HG03565 (cell line): ENCODE measurements at regions not wholly inside any gene's neighbourhood (a gene's known extent, or its start where the extent isn't known, plus 50 kb on each side); places are given as distances from the start of the nearest gene placed in this dataset.
"Not testable (repeated sequence)": the region's sequence is repeated elsewhere in the genome, so short reads cannot be mapped to it uniquely, and the experiment has no call there.

Experiments used
- ATAC-seq: cut with Tn5 transposase; IDR thresholded peaks from one replicate; pipeline ENCODE4 v1.9.1; 2021; ENCODE audit warnings: mild to moderate bottlenecking, moderate library complexity; ENCODE audit not compliant: unreplicated experiment

- ATAC-seq: not testable (repeated sequence)
These were observed 155.6 kb upstream of the ZNF469 start for GRCh38 chr16:88227026-88227721.

GRCh38 chr16:88227722-88228482, 154.9 kb upstream of the ZNF469 start:
- not testable (repeated sequence) for ATAC-seq

- ATAC-seq: not testable (repeated sequence)
These were observed 154.0 kb upstream of the ZNF469 start for GRCh38 chr16:88228751-88229150.

- ATAC-seq: not testable (repeated sequence)
These were observed 153.0 kb upstream of the ZNF469 start for GRCh38 chr16:88229710-88230109.

GRCh38 chr16:88230276-88230966, 152.3 kb upstream of the ZNF469 start:
- not testable (repeated sequence) for ATAC-seq

- ATAC-seq: not testable (repeated sequence)
These were observed 151.7 kb upstream of the ZNF469 start for GRCh38 chr16:88230967-88231615.

GRCh38 chr16:88231839-88232238, 150.9 kb upstream of the ZNF469 start:
- ATAC-seq: not testable (repeated sequence)

GRCh38 chr16:88232401-88233258, 150.1 kb upstream of the ZNF469 start:
- ATAC-seq: not testable (repeated sequence)

GRCh38 chr16:88233621-88234420, 148.9 kb upstream of the ZNF469 start:
- ATAC-seq: not testable (repeated sequence)

GRCh38 chr16:88234421-88235271, 148.1 kb upstream of the ZNF469 start:
- ATAC-seq: not testable (repeated sequence)

GRCh38 chr16:88235691-88236090, 147.1 kb upstream of the ZNF469 start:
- not testable (repeated sequence) for ATAC-seq

GRCh38 chr16:88236229-88236628, 146.5 kb upstream of the ZNF469 start:
- not testable (repeated sequence) for ATAC-seq

GRCh38 chr16:88237314-88237713, 145.4 kb upstream of the ZNF469 start:
- not testable (repeated sequence) for ATAC-seq

- ATAC-seq: not testable (repeated sequence)
These were observed 144.9 kb upstream of the ZNF469 start for GRCh38 chr16:88237761-88238415.

GRCh38 chr16:88238732-88239274, 144.0 kb upstream of the ZNF469 start:
- ATAC-seq: not testable (repeated sequence)

- not testable (repeated sequence) for ATAC-seq
These were observed 142.6 kb upstream of the ZNF469 start for GRCh38 chr16:88240118-88240517.

GRCh38 chr16:88240776-88241175, 142.0 kb upstream of the ZNF469 start:
- ATAC-seq: not testable (repeated sequence)
